ENCODE measurements at regions not wholly inside any gene's neighbourhood (a gene's known extent, or its start where the extent isn't known, plus 50 kb on each side); places are given as distances from the start of the nearest gene placed in this dataset.
A peak's percentile ranks its signal among the peaks of the same experiment; 100 is the strongest.

GRCh38 chr5:29950416-29951145, 1242.9 kb upstream of the CDH6 start:
- Histone ChIP-seq H3K36me3 (ENCODE audit: control insufficient read depth, insufficient read depth, low read length) (no peaks in the 10 kb centered on the region), H3K4me3 (ENCODE audit: low read depth, low read length) (no peak overlapping the region), H3K27me3 (ENCODE audit: control insufficient read depth, insufficient read depth, low read length) (no peaks in the 10 kb centered on the region)
- no peak for FAIRE-seq
- TF ChIP-seq CTCF (IDR thresholded peaks at IDR 0.05; ENCODE audit: insufficient read depth, low read length, severe bottlenecking) = no peak
- DNase-seq (ENCODE audit: low read depth) = no peak

- H3K27me3 ChIP-seq (ENCODE audit: control insufficient read depth, insufficient read depth, low read length) = no peaks in the 10 kb centered on the region
- H3K4me3 ChIP-seq (ENCODE audit: low read depth, low read length) = no peak overlapping the region
- TF ChIP-seq CTCF (IDR thresholded peaks at IDR 0.05; ENCODE audit: insufficient read depth, low read length, severe bottlenecking) = no peak
- DNase-seq (ENCODE audit: low read depth) (peak; percentile 0), FAIRE-seq (no peak)
- H3K36me3 ChIP-seq (ENCODE audit: control insufficient read depth, insufficient read depth, low read length) = no peaks in the 10 kb centered on the region
These were observed 1244.1 kb upstream of the CDH6 start for GRCh38 chr5:29949301-29949872.

GRCh38 chr5:29944327-29944726, 1249.2 kb upstream of the CDH6 start:
- Histone ChIP-seq H3K4me3 (ENCODE audit: low read depth, low read length) (no peak overlapping the region), H3K36me3 (ENCODE audit: control insufficient read depth, insufficient read depth, low read length) (no peaks in the 10 kb centered on the region), H3K27me3 (ENCODE audit: control insufficient read depth, insufficient read depth, low read length) (no peaks in the 10 kb centered on the region)
- TF ChIP-seq CTCF (IDR thresholded peaks at IDR 0.05; ENCODE audit: insufficient read depth, low read length, severe bottlenecking) = no peak
- DNase-seq (ENCODE audit: low read depth) = no peak
- no peak for FAIRE-seq

GRCh38 chr5:29942089-29942488, 1251.4 kb upstream of the CDH6 start:
- no peak for FAIRE-seq
- TF ChIP-seq CTCF (IDR thresholded peaks at IDR 0.05; ENCODE audit: insufficient read depth, low read length, severe bottlenecking) = no peak
- Histone ChIP-seq H3K27me3 (ENCODE audit: control insufficient read depth, insufficient read depth, low read length) (no peaks in the 10 kb centered on the region), H3K36me3 (ENCODE audit: control insufficient read depth, insufficient read depth, low read length) (no peaks in the 10 kb centered on the region), H3K4me3 (ENCODE audit: low read depth, low read length) (no peak overlapping the region)
- DNase-seq (ENCODE audit: low read depth) = no peak

GRCh38 chr5:29939988-29940387, 1253.5 kb upstream of the CDH6 start:
- Histone ChIP-seq H3K4me3 (ENCODE audit: low read depth, low read length) (no peak overlapping the region), H3K27me3 (ENCODE audit: control insufficient read depth, insufficient read depth, low read length) (no peaks in the 10 kb centered on the region), H3K36me3 (ENCODE audit: control insufficient read depth, insufficient read depth, low read length) (no peaks in the 10 kb centered on the region)
- no peak for FAIRE-seq
- TF ChIP-seq CTCF (IDR thresholded peaks at IDR 0.05; ENCODE audit: insufficient read depth, low read length, severe bottlenecking) = no peak
- DNase-seq (ENCODE audit: low read depth) = no peak

GRCh38 chr5:29935371-29935770, 1258.1 kb upstream of the CDH6 start:
- no peak for TF ChIP-seq CTCF (IDR thresholded peaks at IDR 0.05; ENCODE audit: insufficient read depth, low read length, severe bottlenecking)
- FAIRE-seq = no peak
- no peak for DNase-seq (ENCODE audit: low read depth)
- Histone ChIP-seq H3K27me3 (ENCODE audit: control insufficient read depth, insufficient read depth, low read length) (no peaks in the 10 kb centered on the region), H3K4me3 (ENCODE audit: low read depth, low read length) (no peak overlapping the region), H3K36me3 (ENCODE audit: control insufficient read depth, insufficient read depth, low read length) (no peaks in the 10 kb centered on the region)
